Neural crest cell (in vitro differentiated cells): ENCODE measurements at regions not wholly inside any gene's neighbourhood (a gene's known extent, or its start where the extent isn't known, plus 50 kb on each side); places are given as distances from the start of the nearest gene placed in this dataset.

Experiments used
- DNase-seq: peaks from one replicate; pipeline ENCODE4 v3.0.0; 2021; ENCODE audit warnings: low read depth, mixed read lengths, low spot score
- H3K27ac Mint-ChIP-seq: one replicate; pipeline ENCODE4 v1.8.0; 2021; ENCODE audit warnings: mild to moderate bottlenecking, mixed read lengths; ENCODE audit not compliant: unreplicated experiment
- H3K27me3 Mint-ChIP-seq: 2 replicates; pipeline ENCODE4 v1.8.0; 2021; ENCODE audit warnings: low read depth, mild to moderate bottlenecking, mixed read lengths
- H3K36me3 Mint-ChIP-seq: 2 replicates; pipeline ENCODE4 v1.8.0; 2021; ENCODE audit warnings: low read depth, mild to moderate bottlenecking, mixed read lengths
- H3K4me1 Mint-ChIP-seq: 2 replicates; pipeline ENCODE4 v1.8.0; 2021; ENCODE audit warnings: mixed read lengths
- H3K4me3 Mint-ChIP-seq: one replicate; pipeline ENCODE4 v1.8.0; 2021; ENCODE audit warnings: mild to moderate bottlenecking, mixed read lengths
- H3K9me3 Mint-ChIP-seq: 2 replicates; pipeline ENCODE4 v1.8.0; 2021; ENCODE audit warnings: mixed read lengths
- CTCF ChIP-seq: fragments of 200-600 bp; sonication (generic); conservative IDR thresholded peaks from 2 replicates; pipeline ENCODE4 v1.5.0; 2021; ENCODE audit warnings: antibody characterized with exemption, mild to moderate bottlenecking

- Mint-ChIP-seq H3K9me3 (no peaks in the 10 kb centered on the region), H3K27me3 (no peaks in the 10 kb centered on the region), H3K36me3 (no peaks in the 10 kb centered on the region), H3K4me1 (no peaks in the 10 kb centered on the region), H3K4me3 (no peak overlapping the region), H3K27ac (no peak overlapping the region)
- no peak for DNase-seq
- TF ChIP-seq CTCF, result no peak
Observed at GRCh38 chr1:244952940-244953339, 88.6 kb upstream of the HNRNPU start.

- no peak overlapping the region for H3K4me3 Mint-ChIP-seq
- no peak overlapping the region for H3K27ac Mint-ChIP-seq
- no peaks in the 10 kb centered on the region for H3K36me3 Mint-ChIP-seq
- no peaks in the 10 kb centered on the region for H3K4me1 Mint-ChIP-seq
- no peak for TF ChIP-seq CTCF
- no peak for DNase-seq
- H3K9me3 Mint-ChIP-seq, result no peaks in the 10 kb centered on the region
- no peaks in the 10 kb centered on the region for H3K27me3 Mint-ChIP-seq
Observed at GRCh38 chr1:244952280-244952933, 88.1 kb upstream of the HNRNPU start.

GRCh38 chr1:244948416-244948815, 84.1 kb upstream of the HNRNPU start:
- Mint-ChIP-seq H3K4me1 (no peaks in the 10 kb centered on the region), H3K9me3 (peaks cover 3% of the 10 kb centered on the region), H3K36me3 (no peaks in the 10 kb centered on the region), H3K4me3 (no peak overlapping the region), H3K27me3 (no peaks in the 10 kb centered on the region), H3K27ac (no peak overlapping the region)
- TF ChIP-seq CTCF, result no peak
- no peak for DNase-seq

- Mint-ChIP-seq H3K27me3 (no peaks in the 10 kb centered on the region), H3K9me3 (peaks cover 3% of the 10 kb centered on the region), H3K36me3 (no peaks in the 10 kb centered on the region), H3K27ac (no peak overlapping the region), H3K4me1 (no peaks in the 10 kb centered on the region), H3K4me3 (no peak overlapping the region)
- DNase-seq, result no peak
- no peak for TF ChIP-seq CTCF
Observed at GRCh38 chr1:244945109-244945671, 80.8 kb upstream of the HNRNPU start.

- Mint-ChIP-seq H3K27ac (no peak overlapping the region), H3K36me3 (no peaks in the 10 kb centered on the region), H3K9me3 (peaks cover 3% of the 10 kb centered on the region), H3K27me3 (no peaks in the 10 kb centered on the region), H3K4me3 (no peak overlapping the region), H3K4me1 (no peaks in the 10 kb centered on the region)
- no peak for TF ChIP-seq CTCF
- no peak for DNase-seq
Observed at GRCh38 chr1:244941121-244941520, 76.8 kb upstream of the HNRNPU start.
